Right kidney (tissue), 1 donor: ENCODE measurements at regions not wholly inside any gene's neighbourhood (a gene's known extent, or its start where the extent isn't known, plus 50 kb on each side); places are given as distances from the start of the nearest gene placed in this dataset.

Experiments used
- DNase-seq: peaks from one replicate; pipeline ENCODE4 v3.0.0-alpha.2; 2016

- DNase-seq = no peak
Observed at GRCh38 chr4:17098996-17099395, 200.6 kb upstream of the LDB2 start.

DNA sequence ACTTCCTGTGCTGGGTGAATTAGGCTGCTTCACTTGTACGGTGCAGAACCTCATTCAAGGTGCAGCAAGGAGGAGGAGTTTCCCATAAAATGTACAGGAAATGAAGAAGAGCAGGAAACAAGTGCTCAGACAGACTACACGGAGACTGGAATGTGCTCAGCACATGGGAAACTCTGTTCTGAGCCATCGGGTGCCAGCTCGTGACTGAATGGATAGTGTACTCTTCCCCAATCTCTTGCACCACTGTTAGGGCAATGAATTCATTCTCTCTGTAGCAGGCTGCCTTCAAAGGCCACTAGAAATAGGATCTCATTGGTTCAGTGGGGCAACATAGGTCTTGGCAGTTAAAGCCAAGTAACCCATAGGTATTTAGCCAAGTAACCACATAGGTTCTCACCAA lies 200.0 kb upstream of the LDB2 start:
- DNase-seq = no peak

GRCh38 chr4:17097362-17097761 lies 198.9 kb upstream of the LDB2 start:
- no peak for DNase-seq

GRCh38 chr4:17096692-17097091 lies 198.2 kb upstream of the LDB2 start:
- no peak for DNase-seq

GRCh38 chr4:17095771-17096170 lies 197.3 kb upstream of the LDB2 start:
- DNase-seq = no peak

GRCh38 chr4:17094876-17095210 lies 196.4 kb upstream of the LDB2 start:
- no peak for DNase-seq

GRCh38 chr4:17094159-17094875 lies 195.9 kb upstream of the LDB2 start:
- DNase-seq = no peak

DNA sequence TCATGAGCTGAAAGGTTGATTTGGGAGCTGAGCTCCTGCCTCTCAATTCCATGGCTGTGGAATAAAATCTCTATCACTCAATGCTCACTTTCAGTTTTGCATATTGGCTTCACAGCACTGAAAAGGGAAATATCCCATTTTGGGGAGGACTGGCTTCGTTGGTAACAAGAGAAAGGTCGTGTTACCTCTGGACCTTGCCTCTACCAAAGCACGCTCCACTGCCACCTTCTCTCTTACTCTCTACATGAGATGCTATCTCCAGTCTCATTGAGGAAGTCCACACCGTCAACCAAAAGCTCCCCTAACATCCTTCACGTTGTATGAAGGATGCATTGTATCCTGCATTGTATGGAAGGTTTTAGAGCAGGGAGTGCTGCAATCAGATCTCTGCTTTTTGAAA lies 195.0 kb upstream of the LDB2 start:
- no peak for DNase-seq

GRCh38 chr4:17092736-17093437 lies 194.4 kb upstream of the LDB2 start:
- DNase-seq = no peak

DNA sequence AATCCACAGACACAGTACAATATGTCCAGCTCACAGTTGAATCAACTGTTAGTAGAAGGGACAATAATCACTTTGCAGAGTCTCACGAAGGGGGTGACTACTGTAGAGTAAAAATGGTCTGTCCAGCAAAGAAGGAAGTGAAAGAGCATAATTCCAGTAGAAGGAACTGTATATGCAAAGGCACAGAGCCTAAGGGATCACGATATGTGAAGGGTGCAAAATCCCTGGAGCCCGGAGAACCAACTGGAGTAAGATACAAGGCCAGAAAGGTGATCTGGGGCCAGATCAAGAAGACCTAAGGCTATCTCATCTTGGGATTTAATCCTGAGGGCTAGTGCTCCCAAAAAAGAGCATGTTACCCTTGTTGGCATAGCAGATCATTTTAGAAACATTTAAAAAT lies 192.7 kb upstream of the LDB2 start:
- no peak for DNase-seq

DNA sequence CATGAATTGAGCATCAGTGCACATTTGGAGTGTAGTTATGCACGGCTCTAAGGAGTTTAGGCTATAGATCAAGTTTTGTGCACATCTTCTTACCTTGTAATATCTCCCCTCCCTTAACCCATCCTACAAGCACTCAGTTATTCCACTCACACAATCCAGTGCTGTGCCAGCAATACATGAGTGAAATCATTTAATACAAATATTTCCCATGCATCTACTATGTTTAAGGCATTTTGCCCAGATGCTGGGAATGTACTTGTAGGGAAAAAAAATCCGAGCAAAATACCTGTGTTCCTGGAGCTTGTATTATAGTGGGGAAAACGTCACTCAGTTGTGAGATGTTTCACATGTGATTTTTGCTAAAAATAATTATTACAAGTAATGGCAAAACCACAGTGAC lies 191.6 kb upstream of the LDB2 start:
- no peak for DNase-seq

GRCh38 chr4:17085416-17085815 lies 187.0 kb upstream of the LDB2 start:
- DNase-seq = no peak

DNA sequence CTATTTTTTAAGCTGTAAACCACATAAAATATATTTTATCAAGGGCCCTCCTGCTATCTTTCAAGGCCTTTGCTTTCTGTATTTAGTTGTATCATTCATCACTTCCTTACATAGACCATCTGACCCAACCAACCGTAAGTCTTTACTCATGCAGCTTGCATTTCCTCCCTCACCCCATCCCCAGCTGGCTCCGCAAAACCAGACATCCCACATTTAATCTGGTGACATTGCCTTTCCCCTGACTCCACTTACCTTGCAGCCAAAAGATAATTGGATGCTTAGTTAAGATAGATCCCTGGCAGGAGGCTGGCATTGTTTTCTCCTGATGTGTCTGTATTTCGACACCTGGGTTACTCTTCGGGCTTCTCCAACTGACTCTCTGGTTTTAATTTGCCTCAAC lies 183.7 kb upstream of the LDB2 start:
- DNase-seq = no peak

DNA sequence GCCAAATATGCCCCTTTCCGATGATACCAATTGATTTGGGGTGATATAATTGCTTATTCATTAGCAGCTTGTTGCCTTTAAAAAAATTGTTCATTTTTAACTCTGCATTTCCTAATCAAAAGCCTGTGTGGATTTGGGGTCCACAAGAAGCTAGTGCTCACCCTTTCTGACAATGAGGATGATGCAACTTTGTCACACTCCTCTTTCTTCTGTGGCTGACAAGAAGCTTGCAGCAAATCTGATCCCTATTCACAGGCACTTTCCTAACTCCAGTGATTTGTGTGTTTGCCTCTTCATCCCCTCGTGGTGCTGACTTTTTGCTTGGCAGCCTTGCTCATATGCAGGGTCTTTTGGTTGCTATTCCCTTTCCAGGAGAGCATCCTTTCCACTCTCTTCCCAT lies 182.7 kb upstream of the LDB2 start:
- no peak for DNase-seq

DNA sequence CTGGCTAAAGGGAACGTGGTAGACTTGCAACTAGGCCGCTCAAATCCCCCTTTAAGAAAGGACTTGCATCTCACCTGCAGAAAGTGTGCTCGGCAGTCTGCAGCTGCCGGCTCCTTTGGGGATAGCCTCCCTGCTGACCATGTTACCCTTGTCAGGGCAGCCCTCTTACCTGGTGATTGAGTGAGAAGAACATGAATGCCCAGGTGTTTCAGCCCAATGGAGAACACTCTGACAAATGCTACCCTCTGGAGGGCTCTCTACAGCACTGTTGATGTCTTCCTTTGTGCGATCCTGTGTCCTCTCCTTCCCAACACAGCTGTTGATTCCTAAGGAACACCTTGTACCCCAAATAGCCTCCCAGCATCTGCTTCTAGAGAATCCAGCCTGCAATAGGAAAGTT lies 178.7 kb upstream of the LDB2 start:
- no peak for DNase-seq

- no peak for DNase-seq
Observed at GRCh38 chr4:17072483-17072882, 174.0 kb upstream of the LDB2 start.

- DNase-seq = no peak
Observed at GRCh38 chr4:17068891-17069290, 170.4 kb upstream of the LDB2 start.

DNA sequence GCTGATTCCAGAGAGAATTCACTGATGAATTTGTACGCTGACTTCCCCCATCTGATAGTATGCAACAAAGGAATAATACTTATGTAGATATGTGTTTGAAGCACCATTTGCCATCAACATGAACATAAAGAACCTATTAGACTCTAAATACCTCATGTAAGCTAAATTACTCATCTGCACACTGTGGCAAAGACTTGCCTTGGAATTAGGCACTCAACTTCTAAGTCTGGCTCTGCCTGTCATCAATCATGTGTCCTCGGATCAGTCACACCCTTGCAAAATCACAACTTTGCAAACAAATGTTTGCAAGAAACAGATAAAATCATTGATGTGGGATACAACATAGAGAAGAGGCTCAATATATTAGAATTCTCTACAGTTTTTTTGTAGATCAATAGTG lies 169.9 kb upstream of the LDB2 start:
- no peak for DNase-seq

DNA sequence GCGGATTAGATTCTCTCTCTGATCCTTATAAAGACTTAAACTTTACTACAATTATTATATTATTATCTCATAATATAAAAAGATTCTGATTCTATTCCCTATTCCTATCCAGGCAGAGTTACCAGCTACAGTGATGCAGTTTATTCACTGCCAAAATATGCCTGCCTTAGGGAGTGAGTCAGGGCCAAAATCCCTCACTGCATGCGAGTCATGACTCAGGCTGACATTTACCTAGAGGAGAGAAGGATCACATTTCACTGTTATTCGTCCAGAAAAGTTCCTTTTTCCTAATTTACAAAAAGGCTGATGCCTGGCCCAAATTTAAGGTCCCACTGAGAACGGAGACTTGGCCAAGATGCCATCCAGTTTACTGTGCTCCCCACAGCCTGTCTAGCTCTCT lies 168.5 kb upstream of the LDB2 start:
- no peak for DNase-seq

DNA sequence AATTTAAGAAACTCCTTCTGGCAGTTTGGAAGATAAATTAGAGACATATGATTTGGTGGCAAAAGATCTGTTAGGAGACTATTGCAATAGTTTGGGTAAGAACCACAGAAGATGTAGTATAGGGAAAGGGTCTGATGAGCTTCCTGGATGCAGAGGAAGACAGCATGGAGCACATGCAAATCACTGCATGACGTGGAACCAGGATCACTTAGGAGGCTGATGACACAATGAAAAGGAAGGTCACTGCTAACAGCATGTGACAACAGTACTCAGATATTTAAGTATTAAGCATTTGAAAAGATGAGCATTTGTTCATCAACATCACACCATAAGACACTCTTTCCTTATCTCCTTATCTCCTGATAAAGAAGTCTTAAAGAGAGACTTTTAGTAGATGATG lies 167.8 kb upstream of the LDB2 start:
- no peak for DNase-seq

GRCh38 chr4:17065821-17066220 lies 167.4 kb upstream of the LDB2 start:
- DNase-seq = no peak

- DNase-seq = no peak
Observed at GRCh38 chr4:17064959-17065358, 166.5 kb upstream of the LDB2 start.

- no peak for DNase-seq
Observed at GRCh38 chr4:17063888-17064287, 165.4 kb upstream of the LDB2 start.

DNA sequence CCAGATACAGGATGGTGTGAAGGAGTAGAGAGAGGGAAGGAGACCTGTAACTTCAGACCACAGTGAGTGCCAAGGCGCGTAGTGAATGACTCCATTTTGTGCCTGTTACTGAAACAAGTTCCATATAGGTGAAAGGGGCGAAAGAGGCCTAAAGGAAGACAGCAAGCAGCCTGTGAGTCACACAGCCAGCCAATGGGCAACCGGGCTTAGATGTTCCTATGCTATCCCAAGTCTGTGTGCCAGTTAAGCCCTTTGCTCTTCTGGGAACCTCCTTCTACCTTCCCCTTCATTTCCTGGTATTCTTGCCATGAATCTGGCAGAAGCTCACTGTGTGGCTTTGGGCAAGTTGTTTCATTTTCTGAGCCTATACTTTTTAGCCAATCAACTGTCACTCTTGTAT lies 161.8 kb upstream of the LDB2 start:
- DNase-seq = no peak
